Upper lobe of left lung (tissue), 4 donors: ENCODE measurements at regions not wholly inside any gene's neighbourhood (a gene's known extent, or its start where the extent isn't known, plus 50 kb on each side); places are given as distances from the start of the nearest gene placed in this dataset.
A peak's percentile ranks its signal among the peaks of the same experiment; 100 is the strongest.

Experiments
- POLR2A ChIP-seq, 4 donors: fragments of 450-650 bp; IDR thresholded peaks; one replicate each; pipeline ENCODE4 v1.5.1; 2016 to 2017; ENCODE audit warnings: antibody characterized with exemption in 4 of 4, mild to moderate bottlenecking in 2 of 4
- TF ChIP-seq, protein P1 (sequence below), 6 experiments: fragments of 450-650 bp in 4 of 6; fragments of 200-600 bp in 2 of 6; sonication (generic) in 2 of 6; IDR thresholded peaks; one replicate each; pipeline ENCODE4 v1.5.1; 2016 to 2019; ENCODE audit warnings: antibody characterized with exemption in 6 of 6

DNA sequence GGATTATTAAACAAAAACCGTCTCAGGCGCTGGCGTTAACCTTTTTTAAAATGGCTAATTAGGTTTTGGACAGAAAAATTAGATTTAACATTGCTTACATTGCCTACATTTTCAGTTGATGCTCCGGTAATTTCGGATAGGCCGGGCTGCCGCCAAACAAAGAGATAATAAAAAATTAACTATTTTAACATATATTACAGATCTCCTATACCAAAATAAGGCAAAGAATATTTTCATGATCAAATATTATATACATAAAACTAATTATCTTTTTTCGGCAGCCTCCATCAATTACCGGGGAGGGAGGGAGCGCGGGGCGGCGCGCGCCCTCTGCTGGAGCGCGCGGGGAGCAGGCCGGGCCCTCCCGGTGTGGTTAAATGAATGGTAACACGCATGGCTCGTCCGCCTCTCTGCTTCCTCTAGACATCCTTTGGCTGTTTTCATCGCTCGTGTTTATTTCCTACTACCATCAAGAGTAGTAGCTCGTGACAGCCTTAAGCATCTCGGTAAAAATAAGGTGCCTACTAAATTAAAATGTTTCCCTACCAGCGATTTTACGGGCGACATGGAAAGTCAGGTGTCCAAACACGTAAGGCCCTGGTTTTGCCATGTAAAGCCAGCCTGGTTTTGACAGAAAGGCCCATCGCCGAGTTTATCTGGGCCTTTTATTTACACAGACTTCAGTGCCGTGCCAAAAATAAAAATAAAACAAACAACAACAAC is 52.4 kb upstream of the TMEM33 start:
- TF ChIP-seq, protein P1, sequence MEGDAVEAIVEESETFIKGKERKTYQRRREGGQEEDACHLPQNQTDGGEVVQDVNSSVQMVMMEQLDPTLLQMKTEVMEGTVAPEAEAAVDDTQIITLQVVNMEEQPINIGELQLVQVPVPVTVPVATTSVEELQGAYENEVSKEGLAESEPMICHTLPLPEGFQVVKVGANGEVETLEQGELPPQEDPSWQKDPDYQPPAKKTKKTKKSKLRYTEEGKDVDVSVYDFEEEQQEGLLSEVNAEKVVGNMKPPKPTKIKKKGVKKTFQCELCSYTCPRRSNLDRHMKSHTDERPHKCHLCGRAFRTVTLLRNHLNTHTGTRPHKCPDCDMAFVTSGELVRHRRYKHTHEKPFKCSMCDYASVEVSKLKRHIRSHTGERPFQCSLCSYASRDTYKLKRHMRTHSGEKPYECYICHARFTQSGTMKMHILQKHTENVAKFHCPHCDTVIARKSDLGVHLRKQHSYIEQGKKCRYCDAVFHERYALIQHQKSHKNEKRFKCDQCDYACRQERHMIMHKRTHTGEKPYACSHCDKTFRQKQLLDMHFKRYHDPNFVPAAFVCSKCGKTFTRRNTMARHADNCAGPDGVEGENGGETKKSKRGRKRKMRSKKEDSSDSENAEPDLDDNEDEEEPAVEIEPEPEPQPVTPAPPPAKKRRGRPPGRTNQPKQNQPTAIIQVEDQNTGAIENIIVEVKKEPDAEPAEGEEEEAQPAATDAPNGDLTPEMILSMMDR (IDR thresholded peaks at IDR 0.05): peak; percentile 52 to 95 (median 64)
- TF ChIP-seq POLR2A (IDR thresholded peaks at IDR 0.05): no peak
